GM19463 (cell line): ENCODE measurements at regions not wholly inside any gene's neighbourhood (a gene's known extent, or its start where the extent isn't known, plus 50 kb on each side); places are given as distances from the start of the nearest gene placed in this dataset.
"Not testable (repeated sequence)": the region's sequence is repeated elsewhere in the genome, so short reads cannot be mapped to it uniquely, and the experiment has no call there.

Experiments
- ATAC-seq: cut with Tn5 transposase; IDR thresholded peaks from one replicate; pipeline ENCODE4 v1.9.1; 2021; ENCODE audit warnings: mild to moderate bottlenecking, moderate library complexity; ENCODE audit not compliant: unreplicated experiment

- ATAC-seq = no peak
These were observed 157.0 kb upstream of the DEPDC1 start for GRCh38 chr1:68653882-68654281.

GRCh38 chr1:68673771-68674170 is 176.9 kb upstream of the DEPDC1 start:
- ATAC-seq = no peak

- no peak for ATAC-seq
These were observed 178.5 kb upstream of the DEPDC1 start for GRCh38 chr1:68675336-68675735.

GRCh38 chr1:68677684-68678351 is 180.9 kb upstream of the DEPDC1 start:
- ATAC-seq = no peak

- ATAC-seq = no peak
These were observed 199.3 kb upstream of the DEPDC1 start for GRCh38 chr1:68696221-68696620.

GRCh38 chr1:68703921-68704354 is 207.1 kb upstream of the DEPDC1 start:
- no peak for ATAC-seq

- no peak for ATAC-seq
These were observed 208.0 kb upstream of the DEPDC1 start for GRCh38 chr1:68704800-68705443.

GRCh38 chr1:68705466-68705865 is 208.6 kb upstream of the DEPDC1 start:
- ATAC-seq = no peak

- ATAC-seq = no peak
These were observed 209.9 kb upstream of the DEPDC1 start for GRCh38 chr1:68706639-68707317.

- no peak for ATAC-seq
These were observed 220.4 kb upstream of the DEPDC1 start for GRCh38 chr1:68717330-68717729.

GRCh38 chr1:68720476-68720875 is 223.6 kb upstream of the DEPDC1 start:
- ATAC-seq = no peak

GRCh38 chr1:68723791-68724190 is 226.9 kb upstream of the DEPDC1 start:
- ATAC-seq = no peak

- no peak for ATAC-seq
These were observed 228.3 kb upstream of the DEPDC1 start for GRCh38 chr1:68725001-68725752.

GRCh38 chr1:68739486-68739885 is 242.6 kb upstream of the DEPDC1 start:
- ATAC-seq = not testable (repeated sequence)

GRCh38 chr1:68745011-68745410 is 248.1 kb upstream of the DEPDC1 start:
- ATAC-seq = no peak

GRCh38 chr1:68745451-68745850 is 248.6 kb upstream of the DEPDC1 start:
- ATAC-seq = no peak

- no peak for ATAC-seq
These were observed 249.5 kb upstream of the DEPDC1 start for GRCh38 chr1:68746378-68746777.

GRCh38 chr1:68751723-68752122 is 254.8 kb upstream of the DEPDC1 start:
- no peak for ATAC-seq

GRCh38 chr1:68758666-68759209 is 261.9 kb upstream of the DEPDC1 start:
- ATAC-seq = no peak

- no peak for ATAC-seq
These were observed 271.1 kb upstream of the DEPDC1 start for GRCh38 chr1:68767941-68768340.

GRCh38 chr1:68770817-68771216 is 273.9 kb upstream of the DEPDC1 start:
- no peak for ATAC-seq
